ENCODE measurements at regions not wholly inside any gene's neighbourhood (a gene's known extent, or its start where the extent isn't known, plus 50 kb on each side); places are given as distances from the start of the nearest gene placed in this dataset.
"Not testable (repeated sequence)": the region's sequence is repeated elsewhere in the genome, so short reads cannot be mapped to it uniquely, and the experiment has no call there.

DNA sequence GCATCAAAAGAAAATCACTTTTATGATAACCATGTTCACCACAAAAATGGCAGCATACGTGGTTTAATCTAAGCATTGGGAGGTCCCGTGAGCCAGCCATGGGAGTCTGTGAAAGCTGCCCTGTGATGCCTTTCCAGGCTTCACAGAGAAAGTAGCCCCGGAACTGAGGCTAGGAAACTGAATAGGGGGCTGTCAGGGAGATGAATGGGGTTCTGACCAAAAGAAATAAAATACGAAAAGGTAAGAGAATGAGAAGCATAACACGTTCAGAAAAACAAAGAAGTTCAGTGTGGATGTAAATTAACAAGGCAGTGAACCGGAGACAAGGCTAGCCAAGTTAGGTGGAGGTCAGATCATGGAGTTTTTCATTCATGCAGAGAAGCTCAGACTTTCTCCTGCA is 118.9 kb downstream of the ANXA2 start:
- Histone ChIP-seq H3K27me3 (ENCODE audit: control insufficient read depth, insufficient read depth, low read length) (no peaks in the 10 kb centered on the region), H3K4me1 (no peaks in the 10 kb centered on the region), H3K4me2 (ENCODE audit: low read length) (no peak overlapping the region), H3K9me3 (ENCODE audit: control insufficient read depth, low read length) (no peaks in the 10 kb centered on the region), H3K79me2 (no peaks in the 10 kb centered on the region), H3K27ac (no peak overlapping the region), H2AFZ (no peak overlapping the region), H3K36me3 (ENCODE audit: control insufficient read depth, insufficient read depth, low read length) (no peaks in the 10 kb centered on the region), H3K9ac (no peak overlapping the region), H3K4me3 (ENCODE audit: low read depth, low read length) (no peak overlapping the region)
- TF ChIP-seq CTCF (IDR thresholded peaks at IDR 0.05), result no peak

GRCh38 chr15:60280259-60280658 is 117.5 kb downstream of the ANXA2 start:
- H3K4me2 ChIP-seq (ENCODE audit: low read length), result no peak overlapping the region
- no peak overlapping the region for H2AFZ ChIP-seq
- no peaks in the 10 kb centered on the region for H3K36me3 ChIP-seq (ENCODE audit: control insufficient read depth, insufficient read depth, low read length)
- no peaks in the 10 kb centered on the region for H3K4me1 ChIP-seq
- no peak overlapping the region for H3K27ac ChIP-seq
- TF ChIP-seq CTCF (IDR thresholded peaks at IDR 0.05), result no peak
- H3K27me3 ChIP-seq (ENCODE audit: control insufficient read depth, insufficient read depth, low read length), result no peaks in the 10 kb centered on the region
- H3K4me3 ChIP-seq (ENCODE audit: low read depth, low read length), result no peak overlapping the region
- no peaks in the 10 kb centered on the region for H3K79me2 ChIP-seq
- H3K9ac ChIP-seq, result no peak overlapping the region
- no peaks in the 10 kb centered on the region for H3K9me3 ChIP-seq (ENCODE audit: control insufficient read depth, low read length)

DNA sequence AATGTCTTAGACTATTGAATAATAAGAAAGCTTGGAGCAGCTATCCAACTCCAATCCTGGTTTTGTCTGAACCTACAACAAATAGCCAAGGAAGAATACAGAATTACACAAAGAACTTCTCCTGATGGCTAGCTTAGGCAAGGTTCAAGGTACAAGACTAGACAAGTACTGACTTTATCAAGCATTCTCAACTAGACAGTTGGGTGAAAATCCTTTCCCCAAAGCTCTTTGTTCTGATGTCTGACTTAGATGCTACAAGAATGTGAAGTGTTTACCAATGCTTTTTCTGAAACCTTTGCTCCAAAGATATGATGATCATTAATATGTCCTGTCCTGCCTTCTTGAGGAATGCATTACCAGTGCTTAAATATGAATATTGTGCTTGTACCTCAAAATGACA is 113.8 kb downstream of the ANXA2 start:
- Histone ChIP-seq H3K4me1 (no peaks in the 10 kb centered on the region), H3K9ac (no peak overlapping the region), H3K27me3 (ENCODE audit: control insufficient read depth, insufficient read depth, low read length) (no peaks in the 10 kb centered on the region), H3K36me3 (ENCODE audit: control insufficient read depth, insufficient read depth, low read length) (no peaks in the 10 kb centered on the region), H2AFZ (no peak overlapping the region), H3K79me2 (no peaks in the 10 kb centered on the region), H3K9me3 (ENCODE audit: control insufficient read depth, low read length) (no peaks in the 10 kb centered on the region), H3K4me3 (ENCODE audit: low read depth, low read length) (no peak overlapping the region), H3K27ac (no peak overlapping the region), H3K4me2 (ENCODE audit: low read length) (no peak overlapping the region)
- no peak for TF ChIP-seq CTCF (IDR thresholded peaks at IDR 0.05)

DNA sequence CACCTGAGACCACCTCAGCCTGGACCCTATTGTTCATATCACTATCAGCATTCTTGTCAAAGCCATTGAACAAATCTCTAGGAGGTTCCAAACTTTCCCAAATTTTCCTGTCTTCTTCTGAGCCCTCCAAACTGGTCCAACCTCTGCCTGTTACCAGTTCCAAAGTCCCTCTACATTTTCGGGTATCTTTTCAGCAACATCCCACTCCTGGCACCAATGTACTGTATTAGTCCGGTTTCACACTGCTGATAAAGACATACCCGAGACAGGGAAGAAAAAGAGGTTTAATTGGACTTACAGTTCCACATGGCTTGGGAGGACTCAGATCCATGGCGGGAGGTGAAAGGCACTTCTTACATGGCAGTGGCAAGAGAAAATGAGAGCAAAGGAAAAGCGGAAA is 101.9 kb downstream of the ANXA2 start:
- H3K4me2 ChIP-seq (ENCODE audit: low read length); H3K4me1 ChIP-seq; H3K4me3 ChIP-seq (ENCODE audit: low read depth, low read length); H3K27ac ChIP-seq; H3K9ac ChIP-seq; H3K79me2 ChIP-seq; H2AFZ ChIP-seq; H3K9me3 ChIP-seq (ENCODE audit: control insufficient read depth, low read length); H3K27me3 ChIP-seq (ENCODE audit: control insufficient read depth, insufficient read depth, low read length); H3K36me3 ChIP-seq (ENCODE audit: control insufficient read depth, insufficient read depth, low read length): not testable (repeated sequence)

- H3K36me3 ChIP-seq (ENCODE audit: control insufficient read depth, insufficient read depth, low read length), result no peaks in the 10 kb centered on the region
- H3K9ac ChIP-seq, result no peak overlapping the region
- H3K9me3 ChIP-seq (ENCODE audit: control insufficient read depth, low read length), result no peaks in the 10 kb centered on the region
- TF ChIP-seq CTCF (IDR thresholded peaks at IDR 0.05), result no peak
- no peak overlapping the region for H3K27ac ChIP-seq
- H3K4me1 ChIP-seq, result no peaks in the 10 kb centered on the region
- H2AFZ ChIP-seq, result no peak overlapping the region
- no peak overlapping the region for H3K4me2 ChIP-seq (ENCODE audit: low read length)
- no peak overlapping the region for H3K4me3 ChIP-seq (ENCODE audit: low read depth, low read length)
- H3K27me3 ChIP-seq (ENCODE audit: control insufficient read depth, insufficient read depth, low read length), result no peaks in the 10 kb centered on the region
- H3K79me2 ChIP-seq, result no peaks in the 10 kb centered on the region
These were observed 100.7 kb downstream of the ANXA2 start for GRCh38 chr15:60297047-60297446.

Data from parathyroid adenoma (tissue), 2 donors.